ENCODE measurements at regions not wholly inside any gene's neighbourhood (a gene's known extent, or its start where the extent isn't known, plus 50 kb on each side); places are given as distances from the start of the nearest gene placed in this dataset.

DNA sequence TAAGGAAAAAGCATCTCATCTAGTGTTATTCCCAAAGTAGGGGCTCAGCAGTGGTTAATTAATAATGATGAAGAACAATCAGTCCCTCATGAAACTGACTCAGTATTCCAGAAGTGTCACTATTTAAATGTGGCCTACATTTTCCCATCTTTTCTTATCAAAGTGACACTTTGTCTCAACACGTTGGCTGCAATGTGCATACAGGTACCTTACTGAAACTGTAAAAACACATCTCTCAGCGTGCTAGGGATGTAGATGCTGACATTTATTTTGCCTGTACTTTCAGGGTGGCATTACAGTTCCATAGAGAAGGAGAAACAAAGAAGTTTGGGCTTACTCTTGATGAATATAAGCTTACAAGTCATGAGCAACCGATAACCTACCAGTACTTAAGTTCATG, 58.3 kb upstream of the FAT3 start:
- intact Hi-C loops (cut with micrococcal nuclease) (no loop called here), dilution Hi-C loops (cut with MboI; ENCODE audit: extremely low pct_ligation_motif_present, low sequenced_read_pairs) (no loop called here)
- Histone ChIP-seq H3K9me3 (replicated peaks; ENCODE audit: control insufficient read depth, insufficient read depth, low read length) (no peaks in the 10 kb centered on the region), H3K9ac (replicated peaks; ENCODE audit: extremely low read depth, insufficient read depth, low read length) (no peak overlapping the region), H3K27ac (ENCODE audit: insufficient read depth, low read depth, low read length) (no peak overlapping the region), H3K79me2 (ENCODE audit: control insufficient read depth, insufficient read depth, low read length) (no peaks in the 10 kb centered on the region), H4K20me1 (replicated peaks; ENCODE audit: control insufficient read depth, extremely low read depth, insufficient read depth, low read length) (no peaks in the 10 kb centered on the region), H3K4me3 (replicated peaks in 1 of 3; ENCODE audit: insufficient read depth in 1 of 3, low read depth in 1 of 3, low read length in 3 of 3) (no peak overlapping the region), H3K27me3 (ENCODE audit: control insufficient read depth in 2 of 2, insufficient read depth in 2 of 2, low read length in 2 of 2) (no peaks in the 10 kb centered on the region), H3K36me3 (ENCODE audit: control insufficient read depth in 2 of 2, extremely low read depth in 1 of 2, insufficient read depth in 2 of 2, low read length in 2 of 2) (no peaks in the 10 kb centered on the region), H2AFZ (ENCODE audit: low read depth, low read length) (no peak overlapping the region), H3K4me1 (ENCODE audit: control insufficient read depth, extremely low read depth, insufficient read depth, low read length) (no peaks in the 10 kb centered on the region), H3K4me2 (ENCODE audit: insufficient read depth, low read length) (no peak overlapping the region), H3K9me1 (replicated peaks; ENCODE audit: control insufficient read depth, extremely low read depth, insufficient read depth, low read length) (no peaks in the 10 kb centered on the region)
- FAIRE-seq (no peak), DNase-seq (ENCODE audit: low read depth, low spot score) (no peak)
- CTCF ChIA-PET, result no interaction called here
- no TSS peak for BruUV-seq (replicated peaks)
- TF ChIP-seq EZH2 (IDR thresholded peaks at IDR 0.05; ENCODE audit: borderline replicate concordance, low read depth, low read length, severe bottlenecking), result no peak
- no peak for TF ChIP-seq JUN (IDR thresholded peaks at IDR 0.05; ENCODE audit: borderline replicate concordance, insufficient read depth, insufficient read length, low read depth)
- TF ChIP-seq, protein P1, sequence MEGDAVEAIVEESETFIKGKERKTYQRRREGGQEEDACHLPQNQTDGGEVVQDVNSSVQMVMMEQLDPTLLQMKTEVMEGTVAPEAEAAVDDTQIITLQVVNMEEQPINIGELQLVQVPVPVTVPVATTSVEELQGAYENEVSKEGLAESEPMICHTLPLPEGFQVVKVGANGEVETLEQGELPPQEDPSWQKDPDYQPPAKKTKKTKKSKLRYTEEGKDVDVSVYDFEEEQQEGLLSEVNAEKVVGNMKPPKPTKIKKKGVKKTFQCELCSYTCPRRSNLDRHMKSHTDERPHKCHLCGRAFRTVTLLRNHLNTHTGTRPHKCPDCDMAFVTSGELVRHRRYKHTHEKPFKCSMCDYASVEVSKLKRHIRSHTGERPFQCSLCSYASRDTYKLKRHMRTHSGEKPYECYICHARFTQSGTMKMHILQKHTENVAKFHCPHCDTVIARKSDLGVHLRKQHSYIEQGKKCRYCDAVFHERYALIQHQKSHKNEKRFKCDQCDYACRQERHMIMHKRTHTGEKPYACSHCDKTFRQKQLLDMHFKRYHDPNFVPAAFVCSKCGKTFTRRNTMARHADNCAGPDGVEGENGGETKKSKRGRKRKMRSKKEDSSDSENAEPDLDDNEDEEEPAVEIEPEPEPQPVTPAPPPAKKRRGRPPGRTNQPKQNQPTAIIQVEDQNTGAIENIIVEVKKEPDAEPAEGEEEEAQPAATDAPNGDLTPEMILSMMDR (IDR thresholded peaks at IDR 0.05; ENCODE audit: extremely low read depth in 1 of 2, insufficient read depth in 1 of 2, low read depth in 1 of 2, low read length in 2 of 2), result no peak
- TF ChIP-seq, protein P2, sequence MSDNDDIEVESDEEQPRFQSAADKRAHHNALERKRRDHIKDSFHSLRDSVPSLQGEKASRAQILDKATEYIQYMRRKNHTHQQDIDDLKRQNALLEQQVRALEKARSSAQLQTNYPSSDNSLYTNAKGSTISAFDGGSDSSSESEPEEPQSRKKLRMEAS (IDR thresholded peaks at IDR 0.05; ENCODE audit: insufficient read depth, insufficient read length), result no peak
- no peak for TF ChIP-seq GATA2 (IDR thresholded peaks at IDR 0.05; ENCODE audit: insufficient read depth, insufficient read length, low read depth, low read length)
- TF ChIP-seq POLR2AphosphoS5 (IDR thresholded peaks at IDR 0.05; ENCODE audit: insufficient read depth, low read depth, low read length), result no peak
- no peak for TF ChIP-seq FOS (IDR thresholded peaks at IDR 0.05; ENCODE audit: borderline replicate concordance, insufficient read depth, low read length)
- no peak for TF ChIP-seq POLR2A (IDR thresholded peaks at IDR 0.05; ENCODE audit: low read depth, low read length)
- no peak for TF ChIP-seq MYC (IDR thresholded peaks at IDR 0.05; ENCODE audit: low read depth, low read length)
- POLR2A ChIA-PET, result no interaction called here

Data from endothelial cell of umbilical vein (primary cell).